Astrocyte (in vitro differentiated cells and primary cell): ENCODE measurements at regions not wholly inside any gene's neighbourhood (a gene's known extent, or its start where the extent isn't known, plus 50 kb on each side); places are given as distances from the start of the nearest gene placed in this dataset.

Experiments
- DNase-seq: peaks from one replicate; pipeline ENCODE4 v3.0.0-alpha.2; 2010; ENCODE audit warnings: low read depth
- FAIRE-seq: peaks from 2 replicates; lab custom pipeline; 2011; peaks lifted over from hg19 to GRCh38; lab: Jason Lieb, UNC
- H2AFZ ChIP-seq: 2 replicates; pipeline ENCODE4 v1.6.0; 2012; ENCODE audit warnings: low read depth, low read length, inconsistent platforms
- H3K27ac ChIP-seq: 2 replicates; pipeline ENCODE4 v1.5.1; 2011; ENCODE audit warnings: low read depth, low read length, inconsistent platforms
- H3K27me3 ChIP-seq: 2 replicates; pipeline ENCODE4 v1.6.0; 2011; ENCODE audit warnings: low read length, inconsistent platforms; ENCODE audit not compliant: insufficient read depth
- H3K36me3 ChIP-seq: 2 replicates; pipeline ENCODE4 v1.5.1; 2011; ENCODE audit warnings: low read length, inconsistent platforms; ENCODE audit not compliant: insufficient read depth
- H3K4me1 ChIP-seq: 2 replicates; pipeline ENCODE4 v1.5.1; 2011; ENCODE audit warnings: low read length, inconsistent platforms; ENCODE audit not compliant: insufficient read depth
- H3K4me2 ChIP-seq: 2 replicates; pipeline ENCODE4 v1.6.0; 2012; ENCODE audit warnings: low read length, inconsistent platforms
- H3K4me3 ChIP-seq: 2 replicates; pipeline ENCODE4 v1.5.1; 2011; ENCODE audit warnings: low read depth, mild to moderate bottlenecking, low read length, inconsistent platforms; ENCODE audit not compliant: insufficient read depth
- H3K79me2 ChIP-seq: 2 replicates; pipeline ENCODE4 v1.6.0; 2012; ENCODE audit warnings: mild to moderate bottlenecking, low read length, inconsistent platforms; ENCODE audit not compliant: insufficient read depth
- H3K9ac ChIP-seq: 2 replicates; pipeline ENCODE4 v1.6.0; 2012; ENCODE audit warnings: mild to moderate bottlenecking, low read length, inconsistent platforms
- H3K9me3 ChIP-seq: 2 replicates; pipeline ENCODE4 v1.5.1; 2012; ENCODE audit warnings: low read depth, mild to moderate bottlenecking, low read length, inconsistent platforms; ENCODE audit not compliant: insufficient read depth
- H4K20me1 ChIP-seq: 2 replicates; pipeline ENCODE4 v1.6.0; 2012; ENCODE audit warnings: low read length, inconsistent platforms; ENCODE audit not compliant: insufficient read depth
- H3K27ac Mint-ChIP-seq: one replicate; pipeline ENCODE4 v1.8.0; 2021; ENCODE audit warnings: mild to moderate bottlenecking, mixed read lengths; ENCODE audit not compliant: unreplicated experiment
- H3K27me3 Mint-ChIP-seq: one replicate; pipeline ENCODE4 v1.8.0; 2021; ENCODE audit warnings: low read depth, mixed read lengths; ENCODE audit not compliant: unreplicated experiment
- H3K36me3 Mint-ChIP-seq: one replicate; pipeline ENCODE4 v1.8.0; 2021; ENCODE audit warnings: low read depth, mixed read lengths; ENCODE audit not compliant: unreplicated experiment
- H3K4me1 Mint-ChIP-seq: one replicate; pipeline ENCODE4 v1.8.0; 2021; ENCODE audit warnings: low read depth, mixed read lengths; ENCODE audit not compliant: unreplicated experiment
- H3K4me3 Mint-ChIP-seq: one replicate; pipeline ENCODE4 v1.8.0; 2021; ENCODE audit warnings: mild to moderate bottlenecking, moderate library complexity, mixed read lengths; ENCODE audit not compliant: unreplicated experiment
- H3K9me3 Mint-ChIP-seq: one replicate; pipeline ENCODE4 v1.8.0; 2021; ENCODE audit warnings: mild to moderate bottlenecking, mixed read lengths; ENCODE audit not compliant: unreplicated experiment
- EZH2 ChIP-seq: IDR thresholded peaks from 2 replicates; pipeline ENCODE4 v1.6.1; 2012; ENCODE audit warnings: mild to moderate bottlenecking, low read length, inconsistent platforms; ENCODE audit not compliant: insufficient read depth
- TF ChIP-seq, protein P1 (sequence below): IDR thresholded peaks from 2 replicates; pipeline ENCODE4 v1.5.1; 2011; ENCODE audit warnings: low read depth, mild to moderate bottlenecking, inconsistent platforms, low read length, moderate library complexity; ENCODE audit not compliant: insufficient read depth

DNA sequence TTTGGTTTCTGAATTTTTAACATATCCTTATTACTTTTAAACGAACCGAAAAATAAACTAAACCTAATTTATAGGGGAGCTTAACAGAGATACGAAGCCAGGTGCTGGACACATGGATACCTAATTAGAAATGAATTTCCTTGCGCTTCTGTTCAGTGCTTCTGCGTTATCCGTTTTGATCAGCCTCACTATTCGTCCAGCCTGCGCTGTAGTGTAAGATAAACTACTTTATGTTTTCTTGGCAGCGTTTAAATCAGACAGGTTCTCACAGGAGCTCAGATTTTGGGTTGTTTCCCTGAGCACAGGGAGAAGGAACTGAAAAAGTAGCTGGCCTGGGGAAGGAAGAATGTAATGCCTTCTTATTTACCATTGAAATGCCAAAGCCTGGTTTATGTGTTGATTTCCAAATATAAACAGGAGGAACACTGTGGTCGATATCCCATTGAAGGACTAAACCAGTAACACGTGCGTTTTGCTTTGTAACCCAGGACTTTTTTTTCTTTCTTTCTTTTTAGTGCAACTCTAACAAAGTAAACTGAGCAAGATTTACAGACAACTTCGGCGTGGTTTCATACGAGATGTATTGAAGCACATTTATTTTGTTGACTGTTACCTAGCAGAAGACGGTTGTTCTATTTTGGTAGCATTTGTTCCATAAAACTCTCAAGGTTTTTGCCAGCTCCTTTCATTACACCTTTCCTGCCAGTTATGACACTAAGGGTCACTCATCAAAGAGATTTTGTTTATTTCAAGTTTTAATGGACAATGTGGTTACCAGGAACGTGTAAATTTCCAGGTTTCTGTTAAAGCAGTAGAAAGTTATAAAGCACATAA lies 214.8 kb upstream of the HEY2 start:
- Histone ChIP-seq H3K79me2 (no peaks in the 10 kb centered on the region), H4K20me1 (no peaks in the 10 kb centered on the region), H3K9ac (peak overlapping the region; percentile 52), H3K4me1 (peaks cover 7% of the 10 kb centered on the region), H2AFZ (peak overlapping the region; percentile 82), H3K27me3 (no peaks in the 10 kb centered on the region), H3K4me3 (peak overlapping the region; percentile 34), H3K9me3 (no peaks in the 10 kb centered on the region), H3K27ac (no peak overlapping the region), H3K4me2 (peak overlapping the region; percentile 85), H3K36me3 (no peaks in the 10 kb centered on the region)
- H3K4me3 Mint-ChIP-seq, result no peak overlapping the region
- FAIRE-seq (no peak), DNase-seq (no peak)
- peaks cover 2% of the 10 kb centered on the region for H3K27me3 Mint-ChIP-seq
- TF ChIP-seq EZH2, result no peak
- H3K4me1 Mint-ChIP-seq, result peaks cover 8% of the 10 kb centered on the region
- no peaks in the 10 kb centered on the region for H3K36me3 Mint-ChIP-seq
- no peak overlapping the region for H3K27ac Mint-ChIP-seq
- no peaks in the 10 kb centered on the region for H3K9me3 Mint-ChIP-seq

DNA sequence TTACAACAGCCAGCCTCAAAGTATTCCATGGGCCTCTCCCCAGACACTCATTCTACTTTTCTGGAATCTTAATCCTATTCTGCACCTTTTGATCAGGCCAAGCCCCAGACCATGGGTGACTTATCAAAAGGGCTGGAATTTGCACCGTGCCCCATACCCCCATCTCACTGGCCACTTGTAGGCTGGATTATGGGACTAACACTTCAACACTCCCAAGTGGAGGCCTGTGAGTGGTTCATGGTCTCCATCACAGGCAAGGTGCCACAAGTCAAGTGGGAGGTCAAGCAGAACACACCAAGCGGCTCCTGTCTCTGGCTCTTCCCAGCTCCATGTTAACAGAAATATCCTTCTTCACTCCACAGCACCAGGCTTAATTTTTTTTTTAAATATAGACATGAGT lies 212.3 kb upstream of the HEY2 start:
- no peak overlapping the region for H3K4me3 ChIP-seq
- no peak overlapping the region for H2AFZ ChIP-seq
- no peaks in the 10 kb centered on the region for H3K36me3 ChIP-seq
- no peaks in the 10 kb centered on the region for H4K20me1 ChIP-seq
- H3K79me2 ChIP-seq, result no peaks in the 10 kb centered on the region
- Mint-ChIP-seq H3K36me3 (no peaks in the 10 kb centered on the region), H3K9me3 (no peaks in the 10 kb centered on the region), H3K4me1 (peaks cover 6% of the 10 kb centered on the region), H3K4me3 (no peak overlapping the region), H3K27me3 (no peaks in the 10 kb centered on the region), H3K27ac (no peak overlapping the region)
- H3K27ac ChIP-seq, result no peak overlapping the region
- DNase-seq, result no peak
- no peak for FAIRE-seq
- H3K4me1 ChIP-seq, result peaks cover 7% of the 10 kb centered on the region
- H3K4me2 ChIP-seq, result no peak overlapping the region
- H3K27me3 ChIP-seq, result no peaks in the 10 kb centered on the region
- TF ChIP-seq, protein P1, sequence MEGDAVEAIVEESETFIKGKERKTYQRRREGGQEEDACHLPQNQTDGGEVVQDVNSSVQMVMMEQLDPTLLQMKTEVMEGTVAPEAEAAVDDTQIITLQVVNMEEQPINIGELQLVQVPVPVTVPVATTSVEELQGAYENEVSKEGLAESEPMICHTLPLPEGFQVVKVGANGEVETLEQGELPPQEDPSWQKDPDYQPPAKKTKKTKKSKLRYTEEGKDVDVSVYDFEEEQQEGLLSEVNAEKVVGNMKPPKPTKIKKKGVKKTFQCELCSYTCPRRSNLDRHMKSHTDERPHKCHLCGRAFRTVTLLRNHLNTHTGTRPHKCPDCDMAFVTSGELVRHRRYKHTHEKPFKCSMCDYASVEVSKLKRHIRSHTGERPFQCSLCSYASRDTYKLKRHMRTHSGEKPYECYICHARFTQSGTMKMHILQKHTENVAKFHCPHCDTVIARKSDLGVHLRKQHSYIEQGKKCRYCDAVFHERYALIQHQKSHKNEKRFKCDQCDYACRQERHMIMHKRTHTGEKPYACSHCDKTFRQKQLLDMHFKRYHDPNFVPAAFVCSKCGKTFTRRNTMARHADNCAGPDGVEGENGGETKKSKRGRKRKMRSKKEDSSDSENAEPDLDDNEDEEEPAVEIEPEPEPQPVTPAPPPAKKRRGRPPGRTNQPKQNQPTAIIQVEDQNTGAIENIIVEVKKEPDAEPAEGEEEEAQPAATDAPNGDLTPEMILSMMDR, result no peak
- TF ChIP-seq EZH2, result no peak
- H3K9me3 ChIP-seq, result no peaks in the 10 kb centered on the region
- no peak overlapping the region for H3K9ac ChIP-seq

DNA sequence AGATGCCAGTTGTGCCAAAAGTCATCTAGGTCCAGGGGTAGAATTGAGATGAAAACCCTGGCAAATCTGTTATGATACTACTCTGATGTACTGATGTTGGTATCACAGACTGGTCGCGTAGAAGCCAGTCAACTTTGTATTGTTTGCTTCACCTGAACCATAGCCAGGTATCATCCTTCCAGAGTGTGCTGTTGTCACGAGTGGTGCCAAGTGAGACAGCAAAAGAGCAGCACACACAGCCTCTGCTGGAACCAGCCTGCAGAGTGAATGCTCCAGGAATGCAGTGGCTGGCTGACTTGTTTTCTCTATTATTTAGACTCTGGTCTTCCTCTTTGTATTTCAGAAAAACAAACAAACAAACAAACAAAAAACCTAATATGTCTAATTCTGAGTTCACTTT lies 209.5 kb upstream of the HEY2 start:
- Histone ChIP-seq H3K79me2 (no peaks in the 10 kb centered on the region), H3K4me2 (no peak overlapping the region), H3K9ac (no peak overlapping the region), H3K36me3 (no peaks in the 10 kb centered on the region), H3K27ac (no peak overlapping the region), H4K20me1 (no peaks in the 10 kb centered on the region), H3K4me3 (no peak overlapping the region), H3K4me1 (no peaks in the 10 kb centered on the region), H3K9me3 (no peaks in the 10 kb centered on the region), H3K27me3 (no peaks in the 10 kb centered on the region), H2AFZ (no peak overlapping the region)
- Mint-ChIP-seq H3K4me3 (no peak overlapping the region), H3K27ac (no peak overlapping the region), H3K36me3 (no peaks in the 10 kb centered on the region), H3K27me3 (no peaks in the 10 kb centered on the region), H3K9me3 (no peaks in the 10 kb centered on the region), H3K4me1 (no peaks in the 10 kb centered on the region)
- DNase-seq (no peak), FAIRE-seq (no peak)
- TF ChIP-seq EZH2, result no peak
- TF ChIP-seq, protein P1, result no peak
